Endodermal cell (in vitro differentiated cells): ENCODE measurements at regions not wholly inside any gene's neighbourhood (a gene's known extent, or its start where the extent isn't known, plus 50 kb on each side); places are given as distances from the start of the nearest gene placed in this dataset.

Experiments used
- DNase-seq: peaks from one replicate; pipeline ENCODE4 v3.0.0-alpha.2; 2017
- H3K27ac ChIP-seq: 2 replicates; pipeline ENCODE4 v1.5.1; 2013; ENCODE audit warnings: mild to moderate bottlenecking, low read depth, low read length, moderate library complexity
- H3K27me3 ChIP-seq: 2 replicates; pipeline ENCODE4 v1.6.1; 2013; ENCODE audit warnings: mild to moderate bottlenecking, low read length, moderate library complexity; ENCODE audit not compliant: insufficient read depth, control insufficient read depth, poor library complexity, severe bottlenecking
- H3K36me3 ChIP-seq: 2 replicates; pipeline ENCODE4 v1.7.0; 2013; ENCODE audit warnings: mild to moderate bottlenecking, low read length, moderate library complexity; ENCODE audit not compliant: control insufficient read depth, insufficient read depth
- H3K4me1 ChIP-seq: one replicate; pipeline ENCODE4 v1.7.0; 2013; ENCODE audit warnings: low read length; ENCODE audit not compliant: control insufficient read depth, insufficient read depth
- H3K4me3 ChIP-seq: 2 replicates; pipeline ENCODE4 v1.5.1; 2013; ENCODE audit warnings: mild to moderate bottlenecking, low read length, moderate library complexity
- H3K9ac ChIP-seq: 2 replicates; pipeline ENCODE4 v1.6.1; 2013; ENCODE audit warnings: mild to moderate bottlenecking, low read length, moderate library complexity; ENCODE audit not compliant: poor library complexity, severe bottlenecking; ENCODE audit errors: extremely low read depth
- H3K9me3 ChIP-seq: 2 replicates; pipeline ENCODE4 v1.6.1; 2013; ENCODE audit warnings: mild to moderate bottlenecking, low read length, moderate library complexity; ENCODE audit not compliant: control insufficient read depth
- H3K27ac Mint-ChIP-seq: 2 replicates; pipeline ENCODE4 v1.8.0; 2020; ENCODE audit warnings: mixed read lengths
- H3K27me3 Mint-ChIP-seq: 2 replicates; pipeline ENCODE4 v1.8.0; 2021; ENCODE audit warnings: mild to moderate bottlenecking, mixed read lengths; ENCODE audit not compliant: insufficient read depth
- H3K36me3 Mint-ChIP-seq: 2 replicates; pipeline ENCODE4 v1.8.0; 2020; ENCODE audit warnings: low read depth, mixed read lengths
- H3K4me1 Mint-ChIP-seq: 2 replicates; pipeline ENCODE4 v1.8.0; 2020; ENCODE audit warnings: mixed read lengths
- H3K4me3 Mint-ChIP-seq: 2 replicates; pipeline ENCODE4 v1.8.0; 2020; ENCODE audit warnings: mild to moderate bottlenecking, moderate library complexity, mixed read lengths
- H3K9me3 Mint-ChIP-seq: 2 replicates; pipeline ENCODE4 v1.8.0; 2020; ENCODE audit warnings: mild to moderate bottlenecking, mixed read lengths
- CTCF ChIP-seq: fragments of 200-600 bp; sonication (generic); conservative IDR thresholded peaks from 2 replicates; pipeline ENCODE4 v1.5.0; 2021; ENCODE audit warnings: antibody characterized with exemption, mild to moderate bottlenecking
- WGBS, 2 experiments: methylation state at CpG; one replicate each; pipeline versions ENCODE4 v1.1.5 to v1.1.7; 2013; ENCODE audit warnings: missing lambda C conversion rate in 2 of 2, mixed read lengths in 1 of 2; ENCODE audit not compliant: insufficient coverage in 1 of 2, insufficient read length in 1 of 2; 5-methylcytosine and 5-hydroxymethylcytosine counted together

GRCh38 chr18:76548541-76548940 lies 53.5 kb upstream of the ZNF516 start:
- Histone ChIP-seq H3K4me1 (peaks cover 3% of the 10 kb centered on the region), H3K4me3 (no peak overlapping the region), H3K27ac (no peak overlapping the region), H3K27me3 (no peaks in the 10 kb centered on the region), H3K9me3 (no peaks in the 10 kb centered on the region), H3K36me3 (no peaks in the 10 kb centered on the region), H3K9ac (no peak overlapping the region)
- Mint-ChIP-seq H3K27ac (no peak overlapping the region), H3K4me1 (peaks cover 29% of the 10 kb centered on the region), H3K9me3 (peaks cover 1% of the 10 kb centered on the region), H3K4me3 (no peak overlapping the region), H3K36me3 (no peaks in the 10 kb centered on the region), H3K27me3 (peaks cover 6% of the 10 kb centered on the region)
- TF ChIP-seq CTCF: no peak
- no peak for DNase-seq
- 91 to 94% methylated on average over 7 to 12 of the region's 12 CpGs for WGBS, 2 experiments

DNA sequence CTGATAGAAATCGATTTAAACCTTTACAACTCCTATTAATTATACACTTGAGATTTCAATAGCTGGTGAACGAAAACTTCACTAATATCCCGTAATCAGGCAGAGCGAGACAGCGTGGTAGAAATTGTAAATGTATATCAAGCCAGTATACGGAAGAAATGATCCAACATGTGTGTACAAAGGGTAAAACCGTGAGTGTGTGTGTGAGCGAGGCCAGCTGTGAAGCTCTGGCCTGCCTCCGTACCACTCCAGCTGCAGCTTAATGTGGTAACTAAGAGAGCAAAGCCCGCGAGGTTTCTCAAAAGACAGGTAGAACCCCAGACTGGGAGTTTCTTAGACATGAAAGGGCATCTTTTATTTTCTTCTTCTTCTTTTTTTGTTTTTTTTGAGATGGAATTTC lies 52.3 kb upstream of the ZNF516 start:
- Mint-ChIP-seq H3K36me3 (no peaks in the 10 kb centered on the region), H3K4me1 (peaks cover 29% of the 10 kb centered on the region), H3K27me3 (peaks cover 16% of the 10 kb centered on the region), H3K27ac (no peak overlapping the region), H3K9me3 (peaks cover 1% of the 10 kb centered on the region), H3K4me3 (no peak overlapping the region)
- H3K27me3 ChIP-seq: no peaks in the 10 kb centered on the region
- H3K36me3 ChIP-seq: no peaks in the 10 kb centered on the region
- H3K4me3 ChIP-seq: no peak overlapping the region
- 95 to 98% methylated on average over 11 of the region's 11 CpGs for WGBS, 2 experiments
- no peaks in the 10 kb centered on the region for H3K9me3 ChIP-seq
- no peak for TF ChIP-seq CTCF
- no peak for DNase-seq
- H3K9ac ChIP-seq: no peak overlapping the region
- H3K27ac ChIP-seq: no peak overlapping the region
- H3K4me1 ChIP-seq: peaks cover 3% of the 10 kb centered on the region

- Mint-ChIP-seq H3K4me1 (peaks cover 29% of the 10 kb centered on the region), H3K4me3 (no peak overlapping the region), H3K36me3 (no peaks in the 10 kb centered on the region), H3K27me3 (peaks cover 16% of the 10 kb centered on the region), H3K9me3 (peaks cover 1% of the 10 kb centered on the region), H3K27ac (no peak overlapping the region)
- Histone ChIP-seq H3K27me3 (no peaks in the 10 kb centered on the region), H3K27ac (no peak overlapping the region), H3K9ac (no peak overlapping the region), H3K4me3 (no peak overlapping the region), H3K4me1 (peaks cover 3% of the 10 kb centered on the region), H3K9me3 (no peaks in the 10 kb centered on the region), H3K36me3 (no peaks in the 10 kb centered on the region)
- DNase-seq: no peak
- 43 to 70% methylated on average over 1 to 6 of the region's 6 CpGs for WGBS, 2 experiments
- TF ChIP-seq CTCF: no peak
Measured at GRCh38 chr18:76546436-76546835, 51.4 kb upstream of the ZNF516 start.
